Tibial nerve (tissue), 4 donors: ENCODE measurements at regions not wholly inside any gene's neighbourhood (a gene's known extent, or its start where the extent isn't known, plus 50 kb on each side); places are given as distances from the start of the nearest gene placed in this dataset.

Experiments
- DNase-seq, 2 donors: peaks; one replicate each; pipeline ENCODE4 v3.0.0-alpha.2; 2019; ENCODE audit warnings: low spot score in 2 of 2
- H3K27ac ChIP-seq, 4 donors: fragments of 200-600 bp; sonication (generic) in 3 of 4; one replicate each; pipeline ENCODE4 v1.5.1; 2017 to 2019; ENCODE audit warnings: mild to moderate bottlenecking in 1 of 4
- H3K27me3 ChIP-seq, 2 donors: fragments of 200-600 bp; sonication (generic) in 1 of 2; one replicate each; pipeline versions ENCODE4 v1.5.1 to v1.6.0; 2017 to 2019
- H3K36me3 ChIP-seq, 3 donors: fragments of 200-600 bp; sonication (generic); one replicate each; pipeline ENCODE4 v1.5.1; 2018 to 2019
- H3K4me1 ChIP-seq, 4 donors: fragments of 200-600 bp; sonication (generic) in 3 of 4; one replicate each; pipeline ENCODE4 v1.5.1; 2017 to 2019
- H3K4me3 ChIP-seq, 4 donors: fragments of 200-600 bp; sonication (generic) in 3 of 4; one replicate each; pipeline ENCODE4 v1.5.1; 2017 to 2019; ENCODE audit warnings: mild to moderate bottlenecking in 1 of 4, moderate library complexity in 1 of 4
- H3K9me3 ChIP-seq, 4 donors: fragments of 200-600 bp; sonication (generic) in 3 of 4; one replicate each; pipeline ENCODE4 v1.5.1; 2017 to 2019
- EP300 ChIP-seq, 2 donors: sonication (generic); formaldehyde crosslinking; IDR thresholded peaks; one replicate each; pipeline ENCODE4 v1.6.1; 2017; ENCODE audit warnings: antibody characterized with exemption in 2 of 2, mild to moderate bottlenecking in 1 of 2
- POLR2A ChIP-seq, 2 donors: fragments of 450-650 bp; IDR thresholded peaks; one replicate each; pipeline ENCODE4 v1.6.1; 2017; ENCODE audit warnings: antibody characterized with exemption in 2 of 2, mild to moderate bottlenecking in 2 of 2, moderate library complexity in 2 of 2
- WGBS, 2 donors: methylation state at CpG; one replicate each; pipeline ENCODE4 v1.1.5; 2018; 5-methylcytosine and 5-hydroxymethylcytosine counted together
- TF ChIP-seq, protein P1 (sequence below), 5 experiments: fragments of 200-600 bp in 3 of 5; fragments of 450-650 bp in 2 of 5; sonication (generic) in 3 of 5; IDR thresholded peaks; one replicate each; pipeline ENCODE4 v1.5.1; 2016 to 2019; ENCODE audit warnings: antibody characterized with exemption in 5 of 5, mild to moderate bottlenecking in 3 of 5, moderate library complexity in 2 of 5

DNA sequence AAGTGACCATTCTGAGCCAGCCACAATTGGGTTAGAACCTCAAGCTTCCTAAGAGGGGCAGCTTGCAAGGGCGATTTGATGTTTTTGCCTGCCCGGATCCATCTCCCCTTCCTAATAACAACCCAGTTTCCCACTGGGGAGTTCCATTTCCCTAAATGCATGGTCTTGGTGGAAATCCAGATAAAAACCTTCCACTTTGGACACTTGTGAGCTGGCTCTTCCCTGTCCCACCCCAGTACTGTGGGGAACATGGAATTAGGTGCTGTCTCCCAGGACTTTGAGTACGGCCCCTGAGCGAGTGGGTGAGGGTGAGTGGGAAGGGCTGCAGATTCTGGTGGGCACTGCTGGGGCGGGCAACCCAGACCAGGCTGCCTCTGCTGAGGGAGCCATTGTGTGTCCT is 122.3 kb downstream of the DDX1 start:
- Histone ChIP-seq H3K36me3 (no peaks in the 10 kb centered on the region), H3K9me3 (no peaks in the 10 kb centered on the region), H3K27me3 (no peaks in the 10 kb centered on the region), H3K4me1 (no peaks in the 10 kb centered on the region), H3K27ac (no peak overlapping the region), H3K4me3 (no peak overlapping the region)
- TF ChIP-seq, protein P1, sequence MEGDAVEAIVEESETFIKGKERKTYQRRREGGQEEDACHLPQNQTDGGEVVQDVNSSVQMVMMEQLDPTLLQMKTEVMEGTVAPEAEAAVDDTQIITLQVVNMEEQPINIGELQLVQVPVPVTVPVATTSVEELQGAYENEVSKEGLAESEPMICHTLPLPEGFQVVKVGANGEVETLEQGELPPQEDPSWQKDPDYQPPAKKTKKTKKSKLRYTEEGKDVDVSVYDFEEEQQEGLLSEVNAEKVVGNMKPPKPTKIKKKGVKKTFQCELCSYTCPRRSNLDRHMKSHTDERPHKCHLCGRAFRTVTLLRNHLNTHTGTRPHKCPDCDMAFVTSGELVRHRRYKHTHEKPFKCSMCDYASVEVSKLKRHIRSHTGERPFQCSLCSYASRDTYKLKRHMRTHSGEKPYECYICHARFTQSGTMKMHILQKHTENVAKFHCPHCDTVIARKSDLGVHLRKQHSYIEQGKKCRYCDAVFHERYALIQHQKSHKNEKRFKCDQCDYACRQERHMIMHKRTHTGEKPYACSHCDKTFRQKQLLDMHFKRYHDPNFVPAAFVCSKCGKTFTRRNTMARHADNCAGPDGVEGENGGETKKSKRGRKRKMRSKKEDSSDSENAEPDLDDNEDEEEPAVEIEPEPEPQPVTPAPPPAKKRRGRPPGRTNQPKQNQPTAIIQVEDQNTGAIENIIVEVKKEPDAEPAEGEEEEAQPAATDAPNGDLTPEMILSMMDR (IDR thresholded peaks at IDR 0.05) = no peak
- TF ChIP-seq POLR2A (IDR thresholded peaks at IDR 0.05) (no peak), EP300 (IDR thresholded peaks at IDR 0.05) (no peak)
- no peak for DNase-seq
- WGBS, 2 donors = 93 to 96% methylated on average over 5 of the region's 5 CpGs

DNA sequence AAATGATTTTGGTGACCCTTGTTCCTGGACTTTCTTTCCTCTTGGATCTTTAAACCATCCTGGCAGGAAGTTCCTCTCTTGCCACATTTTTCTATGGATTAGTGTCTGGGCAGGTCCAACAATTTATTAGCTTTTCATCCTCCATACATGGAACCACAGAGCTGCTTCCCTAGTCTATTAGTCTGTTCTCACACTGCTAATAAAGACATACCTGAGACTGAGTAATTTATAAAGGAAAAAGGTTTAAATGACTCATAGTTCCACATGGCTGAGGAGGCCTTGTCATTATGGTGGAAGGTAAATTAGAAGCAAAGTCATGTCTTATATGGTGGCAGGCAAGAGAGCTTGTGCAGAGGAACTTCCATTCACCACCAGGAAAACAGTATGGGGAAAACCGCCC is 122.9 kb downstream of the DDX1 start:
- TF ChIP-seq EP300 (IDR thresholded peaks at IDR 0.05) = no peak
- no peak for TF ChIP-seq POLR2A (IDR thresholded peaks at IDR 0.05)
- TF ChIP-seq, protein P1 (IDR thresholded peaks at IDR 0.05) = no peak
- Histone ChIP-seq H3K4me3 (no peak overlapping the region), H3K9me3 (no peaks in the 10 kb centered on the region), H3K4me1 (no peaks in the 10 kb centered on the region), H3K27ac (no peak overlapping the region), H3K36me3 (no peaks in the 10 kb centered on the region), H3K27me3 (no peaks in the 10 kb centered on the region)
- DNase-seq = no peak
- WGBS, 2 donors = 89 to 100% methylated on average over 1 of the region's 1 CpG

DNA sequence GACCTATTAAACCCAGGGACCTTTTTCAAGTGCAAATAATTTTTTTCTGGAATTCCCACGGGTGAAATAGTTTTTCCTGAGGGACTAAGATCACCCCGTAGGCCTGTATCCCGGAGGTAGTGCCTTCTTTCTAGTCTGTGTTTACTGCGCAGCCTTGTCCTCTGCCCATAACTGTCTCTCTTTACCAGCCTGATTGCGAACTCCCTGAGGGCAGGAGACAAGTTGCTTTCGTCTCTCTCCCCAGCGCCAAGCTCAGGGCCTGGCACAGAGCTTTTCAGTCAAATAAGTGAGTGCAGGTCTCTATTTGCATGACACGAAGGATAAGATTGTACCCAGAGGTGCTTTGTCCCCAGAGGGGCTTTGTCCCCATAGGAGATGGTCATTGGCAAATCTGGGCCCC is 123.9 kb downstream of the DDX1 start:
- Histone ChIP-seq H3K36me3 (no peaks in the 10 kb centered on the region), H3K9me3 (no peaks in the 10 kb centered on the region), H3K4me1 (no peaks in the 10 kb centered on the region), H3K4me3 (no peak overlapping the region), H3K27me3 (no peaks in the 10 kb centered on the region), H3K27ac (no peak overlapping the region)
- TF ChIP-seq POLR2A (IDR thresholded peaks at IDR 0.05) (no peak), EP300 (IDR thresholded peaks at IDR 0.05) (no peak)
- TF ChIP-seq, protein P1 (IDR thresholded peaks at IDR 0.05) = no peak
- no peak for DNase-seq
- whole genome bisulfite sequencing, 2 donors = 89 to 92% methylated on average over 8 of the region's 8 CpGs

DNA sequence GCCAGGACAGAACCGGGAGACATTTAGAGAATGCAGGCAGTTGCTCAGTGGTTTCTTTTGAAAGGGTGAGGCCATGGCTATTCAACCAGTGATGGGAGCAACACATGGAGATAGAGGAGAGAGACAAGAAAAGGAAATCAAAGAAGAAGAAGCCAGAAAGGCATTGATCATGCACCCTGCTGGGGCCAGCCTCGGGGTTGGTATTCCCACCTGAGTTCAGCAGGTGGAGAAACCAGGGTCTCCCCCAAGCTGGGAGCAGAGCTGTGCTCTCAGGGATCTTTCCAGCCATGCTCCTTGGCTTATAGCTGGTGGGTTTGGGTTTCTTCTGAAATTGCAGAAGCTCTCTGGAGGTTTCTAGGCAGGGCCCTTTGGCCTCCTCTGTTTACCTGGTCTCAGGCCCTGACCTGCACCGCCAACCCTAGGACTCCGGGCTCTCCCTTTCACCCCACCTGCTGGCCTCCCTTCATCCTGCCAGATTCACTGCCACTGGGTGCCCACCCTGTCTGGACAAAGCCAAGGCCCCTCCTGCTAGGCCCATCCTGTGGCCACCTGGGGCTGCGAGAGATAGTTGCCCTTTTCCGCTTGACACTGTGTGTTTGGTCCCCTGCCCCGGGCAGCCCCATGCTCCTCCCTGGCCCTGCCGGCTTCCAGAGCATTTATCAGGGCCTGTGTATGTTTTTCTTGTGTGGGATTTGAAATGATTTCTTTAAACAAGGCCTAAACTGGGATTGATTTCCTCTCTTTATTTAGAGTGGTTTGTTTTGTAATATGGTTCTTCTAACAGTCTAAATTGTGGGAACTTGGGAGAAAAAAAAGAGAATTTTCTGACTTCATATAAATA is 126.7 kb downstream of the DDX1 start:
- 64 to 70% methylated on average over 8 of the region's 8 CpGs for WGBS, 2 donors
- no peak overlapping the region for H3K27ac ChIP-seq
- TF ChIP-seq POLR2A (IDR thresholded peaks at IDR 0.05) (no peak), EP300 (IDR thresholded peaks at IDR 0.05) (no peak)
- TF ChIP-seq, protein P1 (IDR thresholded peaks at IDR 0.05) = no peak

DNA sequence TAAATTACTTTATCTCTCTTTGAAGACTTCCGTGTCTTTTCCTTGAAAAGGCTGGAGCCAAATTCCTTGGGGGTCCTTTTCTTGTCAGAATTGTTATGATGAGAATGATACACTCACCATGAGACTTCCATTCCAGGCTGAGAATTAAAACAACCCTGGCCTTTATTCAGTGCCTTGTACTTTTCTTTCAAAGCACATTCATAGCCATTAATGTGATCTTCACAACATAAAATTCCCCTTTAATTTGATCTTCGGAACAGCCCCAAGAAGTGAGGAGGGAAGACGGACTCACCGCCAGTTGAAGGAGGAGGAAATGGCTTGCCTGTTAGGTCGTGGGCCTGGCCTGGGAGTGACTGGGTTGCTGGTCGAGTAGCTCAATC is 127.3 kb downstream of the DDX1 start:
- Histone ChIP-seq H3K4me3 (no peak overlapping the region), H3K27me3 (no peaks in the 10 kb centered on the region), H3K27ac (no peak overlapping the region), H3K36me3 (no peaks in the 10 kb centered on the region), H3K9me3 (no peaks in the 10 kb centered on the region), H3K4me1 (no peaks in the 10 kb centered on the region)
- WGBS, 2 donors = 77 to 79% methylated on average over 6 of the region's 6 CpGs
- DNase-seq = no peak
- TF ChIP-seq, protein P1 (IDR thresholded peaks at IDR 0.05) = no peak
- TF ChIP-seq EP300 (IDR thresholded peaks at IDR 0.05) = no peak
- no peak for TF ChIP-seq POLR2A (IDR thresholded peaks at IDR 0.05)

More for the DNA sequence above, 126.7 kb downstream of the DDX1 start:
- DNase-seq = no peak
- Histone ChIP-seq H3K9me3 (no peaks in the 10 kb centered on the region), H3K4me3 (no peak overlapping the region), H3K4me1 (no peaks in the 10 kb centered on the region), H3K36me3 (no peaks in the 10 kb centered on the region), H3K27me3 (no peaks in the 10 kb centered on the region)
